ENCODE measurements at regions not wholly inside any gene's neighbourhood (a gene's known extent, or its start where the extent isn't known, plus 50 kb on each side); places are given as distances from the start of the nearest gene placed in this dataset.

DNA sequence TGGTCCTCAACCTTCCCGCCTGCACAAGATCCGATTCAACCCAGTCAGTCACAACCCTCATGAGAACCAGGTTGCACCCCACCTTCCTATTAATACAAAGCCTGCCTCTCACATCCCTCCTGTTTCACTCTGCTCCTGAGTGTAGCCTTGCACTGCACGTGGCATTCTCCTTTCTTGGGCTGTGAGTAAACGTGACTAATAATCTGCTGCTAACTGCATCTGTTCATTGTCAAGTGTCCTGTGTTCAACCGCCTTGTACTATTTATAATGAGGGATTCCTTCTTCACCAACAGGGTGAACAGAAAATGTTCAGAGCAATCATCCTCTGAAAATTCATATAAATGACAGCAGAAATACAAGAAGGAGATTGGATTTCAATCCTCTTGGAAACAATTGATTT is 1608.2 kb downstream of the SLITRK5 start:
- Histone ChIP-seq H3K9me3 (ENCODE audit: control insufficient read depth in 1 of 2, insufficient read depth in 1 of 2, low read depth in 1 of 2, low read length in 2 of 2) (no peaks in the 10 kb centered on the region), H3K27ac (ENCODE audit: low read depth, low read length) (no peak overlapping the region), H3K27me3 (ENCODE audit: insufficient read depth, low read length) (no peaks in the 10 kb centered on the region), H3K4me3 (replicated peaks in 1 of 2; ENCODE audit: low read depth in 1 of 2, low read length in 2 of 2) (no peak overlapping the region), H3K79me2 (ENCODE audit: insufficient read depth, low read length) (no peaks in the 10 kb centered on the region), H3K4me2 (ENCODE audit: low read length) (no peak overlapping the region), H3K36me3 (ENCODE audit: control insufficient read depth in 1 of 2, insufficient read depth in 2 of 2, low read length in 2 of 2) (no peaks in the 10 kb centered on the region), H3K9me2 (ENCODE audit: insufficient read depth) (no peaks in the 10 kb centered on the region), H4K20me1 (ENCODE audit: insufficient read depth) (no peaks in the 10 kb centered on the region), H3K9ac (ENCODE audit: low read length) (no peak overlapping the region), H3K4me1 (ENCODE audit: control insufficient read depth in 1 of 2, insufficient read depth in 2 of 2, low read length in 2 of 2) (no peaks in the 10 kb centered on the region), H2AFZ (ENCODE audit: low read depth, low read length, poor library complexity, severe bottlenecking) (no peak overlapping the region)
- ChIA-PET RAD21 (ENCODE audit: low non-redundant PET in 1 of 2, low total read pairs in 2 of 2, uncharacterized antibody in 2 of 2, unreplicated experiment in 2 of 2) (no interaction called here), CTCF (no interaction called here), POLR2A (no interaction called here)
- intact Hi-C loops (cut with micrococcal nuclease) = no loop called here
- TF ChIP-seq CEBPB (IDR thresholded peaks at IDR 0.05; ENCODE audit: low read depth) (no peak), TCF7L2 (IDR thresholded peaks at IDR 0.05; ENCODE audit: borderline replicate concordance, extremely low read depth, insufficient read depth, insufficient read length) (no peak), POLR2A (IDR thresholded peaks at IDR 0.05; ENCODE audit: borderline replicate concordance, extremely low read depth, insufficient read depth, insufficient read length) (no peak), YY1 (IDR thresholded peaks at IDR 0.05; ENCODE audit: extremely low read depth, insufficient replicate concordance, low read depth, low read length) (no peak)
- ATAC-seq (no peak), DNase-seq (ENCODE audit: low read depth, low spot score) (no peak)
- no TSS peak for BruUV-seq (replicated peaks)

DNA sequence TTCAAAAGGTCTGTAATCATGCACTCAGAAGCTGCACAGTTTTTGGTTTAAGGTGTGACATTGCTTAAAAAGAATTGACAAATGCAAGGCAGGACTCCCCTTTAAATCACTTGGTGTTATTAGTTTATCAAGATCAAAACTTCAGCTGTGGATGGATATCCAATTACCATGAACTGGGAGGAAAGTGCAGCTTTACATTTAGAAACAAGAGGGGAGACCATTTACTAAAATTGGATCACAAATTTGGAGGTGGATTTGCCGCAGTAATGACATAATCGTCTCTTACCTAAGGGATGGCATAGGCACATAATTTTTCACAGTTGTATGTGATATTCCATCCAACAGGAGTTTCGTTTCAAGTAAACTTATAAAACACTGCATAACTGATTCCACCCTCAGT is 1610.2 kb downstream of the SLITRK5 start:
- H4K20me1 ChIP-seq (ENCODE audit: insufficient read depth) = no peaks in the 10 kb centered on the region
- H3K9me3 ChIP-seq (ENCODE audit: control insufficient read depth in 1 of 2, insufficient read depth in 1 of 2, low read depth in 1 of 2, low read length in 2 of 2) = no peaks in the 10 kb centered on the region
- ChIA-PET CTCF (no interaction called here), POLR2A (no interaction called here), RAD21 (ENCODE audit: low non-redundant PET in 1 of 2, low total read pairs in 2 of 2, uncharacterized antibody in 2 of 2, unreplicated experiment in 2 of 2) (no interaction called here)
- no TSS peak for BruUV-seq (replicated peaks)
- H3K4me2 ChIP-seq (ENCODE audit: low read length) = no peak overlapping the region
- ATAC-seq (no peak), DNase-seq (ENCODE audit: low read depth, low spot score) (no peak)
- no peak overlapping the region for H2AFZ ChIP-seq (ENCODE audit: low read depth, low read length, poor library complexity, severe bottlenecking)
- intact Hi-C loops (cut with micrococcal nuclease) = no loop called here
- H3K9me2 ChIP-seq (ENCODE audit: insufficient read depth) = no peaks in the 10 kb centered on the region
- H3K79me2 ChIP-seq (ENCODE audit: insufficient read depth, low read length) = no peaks in the 10 kb centered on the region
- no peak overlapping the region for H3K27ac ChIP-seq (ENCODE audit: low read depth, low read length)
- no peak overlapping the region for H3K4me3 ChIP-seq (replicated peaks in 1 of 2; ENCODE audit: low read depth in 1 of 2, low read length in 2 of 2)
- no peaks in the 10 kb centered on the region for H3K27me3 ChIP-seq (ENCODE audit: insufficient read depth, low read length)
- H3K4me1 ChIP-seq (ENCODE audit: control insufficient read depth in 1 of 2, insufficient read depth in 2 of 2, low read length in 2 of 2) = no peaks in the 10 kb centered on the region
- H3K9ac ChIP-seq (ENCODE audit: low read length) = no peak overlapping the region
- H3K36me3 ChIP-seq (ENCODE audit: control insufficient read depth in 1 of 2, insufficient read depth in 2 of 2, low read length in 2 of 2) = no peaks in the 10 kb centered on the region
- TF ChIP-seq, protein P1, sequence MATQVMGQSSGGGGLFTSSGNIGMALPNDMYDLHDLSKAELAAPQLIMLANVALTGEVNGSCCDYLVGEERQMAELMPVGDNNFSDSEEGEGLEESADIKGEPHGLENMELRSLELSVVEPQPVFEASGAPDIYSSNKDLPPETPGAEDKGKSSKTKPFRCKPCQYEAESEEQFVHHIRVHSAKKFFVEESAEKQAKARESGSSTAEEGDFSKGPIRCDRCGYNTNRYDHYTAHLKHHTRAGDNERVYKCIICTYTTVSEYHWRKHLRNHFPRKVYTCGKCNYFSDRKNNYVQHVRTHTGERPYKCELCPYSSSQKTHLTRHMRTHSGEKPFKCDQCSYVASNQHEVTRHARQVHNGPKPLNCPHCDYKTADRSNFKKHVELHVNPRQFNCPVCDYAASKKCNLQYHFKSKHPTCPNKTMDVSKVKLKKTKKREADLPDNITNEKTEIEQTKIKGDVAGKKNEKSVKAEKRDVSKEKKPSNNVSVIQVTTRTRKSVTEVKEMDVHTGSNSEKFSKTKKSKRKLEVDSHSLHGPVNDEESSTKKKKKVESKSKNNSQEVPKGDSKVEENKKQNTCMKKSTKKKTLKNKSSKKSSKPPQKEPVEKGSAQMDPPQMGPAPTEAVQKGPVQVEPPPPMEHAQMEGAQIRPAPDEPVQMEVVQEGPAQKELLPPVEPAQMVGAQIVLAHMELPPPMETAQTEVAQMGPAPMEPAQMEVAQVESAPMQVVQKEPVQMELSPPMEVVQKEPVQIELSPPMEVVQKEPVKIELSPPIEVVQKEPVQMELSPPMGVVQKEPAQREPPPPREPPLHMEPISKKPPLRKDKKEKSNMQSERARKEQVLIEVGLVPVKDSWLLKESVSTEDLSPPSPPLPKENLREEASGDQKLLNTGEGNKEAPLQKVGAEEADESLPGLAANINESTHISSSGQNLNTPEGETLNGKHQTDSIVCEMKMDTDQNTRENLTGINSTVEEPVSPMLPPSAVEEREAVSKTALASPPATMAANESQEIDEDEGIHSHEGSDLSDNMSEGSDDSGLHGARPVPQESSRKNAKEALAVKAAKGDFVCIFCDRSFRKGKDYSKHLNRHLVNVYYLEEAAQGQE (IDR thresholded peaks at IDR 0.05; ENCODE audit: low read depth) = no peak
- TF ChIP-seq SRF (IDR thresholded peaks at IDR 0.05; ENCODE audit: low read depth) (no peak), EGR1 (IDR thresholded peaks at IDR 0.05; ENCODE audit: low read depth) (no peak), SP1 (IDR thresholded peaks at IDR 0.05; ENCODE audit: low read depth) (no peak), FOSL1 (IDR thresholded peaks at IDR 0.05; ENCODE audit: low read depth) (no peak), EZH2phosphoT487 (IDR thresholded peaks at IDR 0.05; ENCODE audit: borderline replicate concordance) (no peak), YY1 (IDR thresholded peaks at IDR 0.05; ENCODE audit: extremely low read depth, insufficient replicate concordance, low read depth, low read length) (no peak), RAD21 (IDR thresholded peaks at IDR 0.05; ENCODE audit: low read depth) (no peak), CEBPB (IDR thresholded peaks at IDR 0.05; ENCODE audit: low read depth) (no peak), POLR2A (IDR thresholded peaks at IDR 0.05; ENCODE audit: borderline replicate concordance, extremely low read depth, insufficient read depth, insufficient read length) (no peak), ZNF274 (IDR thresholded peaks at IDR 0.05; ENCODE audit: low read depth, low read length) (no peak), POLR2AphosphoS5 (IDR thresholded peaks at IDR 0.05; ENCODE audit: low read depth, low read length) (no peak)
- TF ChIP-seq, protein P2, sequence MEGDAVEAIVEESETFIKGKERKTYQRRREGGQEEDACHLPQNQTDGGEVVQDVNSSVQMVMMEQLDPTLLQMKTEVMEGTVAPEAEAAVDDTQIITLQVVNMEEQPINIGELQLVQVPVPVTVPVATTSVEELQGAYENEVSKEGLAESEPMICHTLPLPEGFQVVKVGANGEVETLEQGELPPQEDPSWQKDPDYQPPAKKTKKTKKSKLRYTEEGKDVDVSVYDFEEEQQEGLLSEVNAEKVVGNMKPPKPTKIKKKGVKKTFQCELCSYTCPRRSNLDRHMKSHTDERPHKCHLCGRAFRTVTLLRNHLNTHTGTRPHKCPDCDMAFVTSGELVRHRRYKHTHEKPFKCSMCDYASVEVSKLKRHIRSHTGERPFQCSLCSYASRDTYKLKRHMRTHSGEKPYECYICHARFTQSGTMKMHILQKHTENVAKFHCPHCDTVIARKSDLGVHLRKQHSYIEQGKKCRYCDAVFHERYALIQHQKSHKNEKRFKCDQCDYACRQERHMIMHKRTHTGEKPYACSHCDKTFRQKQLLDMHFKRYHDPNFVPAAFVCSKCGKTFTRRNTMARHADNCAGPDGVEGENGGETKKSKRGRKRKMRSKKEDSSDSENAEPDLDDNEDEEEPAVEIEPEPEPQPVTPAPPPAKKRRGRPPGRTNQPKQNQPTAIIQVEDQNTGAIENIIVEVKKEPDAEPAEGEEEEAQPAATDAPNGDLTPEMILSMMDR (IDR thresholded peaks at IDR 0.05 in 2 of 3, conservative IDR thresholded peaks at IDR 0.05 in 1 of 3; ENCODE audit: borderline replicate concordance in 1 of 3, insufficient read depth in 1 of 3, low read depth in 2 of 3, low read length in 2 of 3) = no peak
- TF ChIP-seq, protein P3, sequence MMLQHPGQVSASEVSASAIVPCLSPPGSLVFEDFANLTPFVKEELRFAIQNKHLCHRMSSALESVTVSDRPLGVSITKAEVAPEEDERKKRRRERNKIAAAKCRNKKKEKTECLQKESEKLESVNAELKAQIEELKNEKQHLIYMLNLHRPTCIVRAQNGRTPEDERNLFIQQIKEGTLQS (IDR thresholded peaks at IDR 0.05) = no peak
- TF ChIP-seq, protein P4, sequence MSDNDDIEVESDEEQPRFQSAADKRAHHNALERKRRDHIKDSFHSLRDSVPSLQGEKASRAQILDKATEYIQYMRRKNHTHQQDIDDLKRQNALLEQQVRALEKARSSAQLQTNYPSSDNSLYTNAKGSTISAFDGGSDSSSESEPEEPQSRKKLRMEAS (IDR thresholded peaks at IDR 0.05) = no peak

All from HCT116 (cell line).